ENCODE measurements at regions not wholly inside any gene's neighbourhood (a gene's known extent, or its start where the extent isn't known, plus 50 kb on each side); places are given as distances from the start of the nearest gene placed in this dataset.

- no peak for TF ChIP-seq CTCF (conservative IDR thresholded peaks at IDR 0.05 in 1 of 2, IDR thresholded peaks at IDR 0.05 in 1 of 2; ENCODE audit: extremely low read depth in 1 of 2, insufficient read depth in 1 of 2, low read depth in 1 of 2, low read length in 2 of 2)
- TF ChIP-seq EZH2 (IDR thresholded peaks at IDR 0.05; ENCODE audit: borderline replicate concordance, low read length) = no peak
These were observed 354.9 kb upstream of the PLXNA2 start for GRCh38 chr1:208599063-208599462.
